A673 (cell line): ENCODE measurements at regions not wholly inside any gene's neighbourhood (a gene's known extent, or its start where the extent isn't known, plus 50 kb on each side); places are given as distances from the start of the nearest gene placed in this dataset.

ENCODE experiments used
- BruUV-seq: library from RNA; stranded (reverse); fragments of 400-500 nt; replicated peaks from 2 replicates; lab custom pipeline; 2021; lab: Mats Ljungman, UMichigan
- CTCF ChIA-PET: fragments of 300-600 bp; sonication (Branson Sonifier 250); formaldehyde crosslinking; loops from one replicate; lab custom pipeline; 2022; ENCODE audit warnings: antibody characterized with exemption; lab: Charles Lee
- POLR2A ChIA-PET: fragments of 300-600 bp; sonication (Branson Sonifier 250); formaldehyde crosslinking; loops from one replicate; lab custom pipeline; 2022; ENCODE audit warnings: antibody characterized with exemption; ENCODE audit not compliant: low non-redundant PET; lab: Charles Lee
- DNase-seq: peaks from one replicate; pipeline ENCODE4 v3.0.0-alpha.2; 2015; ENCODE audit warnings: low spot score
- H3K27ac ChIP-seq: fragments of 200-600 bp; sonication (generic); 2 replicates; pipeline ENCODE4 v1.5.1; 2016; ENCODE audit warnings: mixed run types, low read depth, mild to moderate bottlenecking, mixed read lengths, antibody characterized with exemption, low read length; ENCODE audit not compliant: poor library complexity, severe bottlenecking
- H3K27me3 ChIP-seq: fragments of 200-600 bp; sonication (generic); replicated peaks from 2 replicates; pipeline ENCODE4 v1.6.1; 2017; ENCODE audit warnings: mixed run types, low read depth, mild to moderate bottlenecking, mixed read lengths, antibody characterized with exemption, low read length; ENCODE audit not compliant: insufficient read depth, poor library complexity
- H3K36me3 ChIP-seq: fragments of 200-600 bp; sonication (generic); 2 replicates; pipeline ENCODE4 v1.6.1; 2016; ENCODE audit warnings: mixed run types, mild to moderate bottlenecking, mixed read lengths, antibody characterized with exemption, low read length; ENCODE audit not compliant: insufficient read depth, poor library complexity, severe bottlenecking
- H3K4me1 ChIP-seq: fragments of 200-600 bp; sonication (generic); 2 replicates; pipeline ENCODE4 v1.6.1; 2017; ENCODE audit warnings: mixed run types, mild to moderate bottlenecking, mixed read lengths, antibody characterized with exemption, low read length; ENCODE audit not compliant: insufficient read depth, poor library complexity, severe bottlenecking
- H3K4me3 ChIP-seq: fragments of 200-600 bp; sonication (generic); 2 replicates; pipeline ENCODE4 v1.5.1; 2016; ENCODE audit warnings: low read depth, mixed run types, mild to moderate bottlenecking, mixed read lengths, low read length; ENCODE audit not compliant: poor library complexity, severe bottlenecking
- H3K9me3 ChIP-seq: fragments of 200-600 bp; sonication (generic); 2 replicates; pipeline ENCODE4 v1.6.1; 2016; ENCODE audit warnings: mixed run types, low read depth, mild to moderate bottlenecking, mixed read lengths, antibody characterized with exemption, low read length; ENCODE audit not compliant: poor library complexity, severe bottlenecking
- CTCF ChIP-seq: fragments of 300-800, 200-600 bp; sonication (generic); conservative IDR thresholded peaks from 2 replicates; pipeline ENCODE4 v1.5.1; 2017; ENCODE audit warnings: low read depth, mild to moderate bottlenecking, antibody characterized with exemption, low read length, moderate library complexity, mixed read lengths
- EZH2 ChIP-seq: fragments of 200-600 bp; sonication (generic); IDR thresholded peaks from 2 replicates; pipeline ENCODE4 v1.6.1; 2017; ENCODE audit warnings: borderline replicate concordance, low read depth, mild to moderate bottlenecking, mixed read lengths, antibody characterized with exemption, low read length; ENCODE audit not compliant: poor library complexity, severe bottlenecking
- intact Hi-C: fragments of 100-400 bp; cut with micrococcal nuclease; formaldehyde crosslinking; loops from one replicate; pipeline ENCODE4 v1.10.0; 2022; ENCODE audit not compliant: unreplicated experiment

- Histone ChIP-seq H3K27ac (no peak overlapping the region), H3K27me3 (no peaks in the 10 kb centered on the region), H3K9me3 (peaks cover 1% of the 10 kb centered on the region), H3K36me3 (no peaks in the 10 kb centered on the region), H3K4me1 (no peaks in the 10 kb centered on the region), H3K4me3 (no peak overlapping the region)
- no peak for DNase-seq
- TF ChIP-seq CTCF (no peak), EZH2 (no peak)
- BruUV-seq, result no TSS peak
- intact Hi-C loops, result no loop called here
- ChIA-PET CTCF (no interaction called here), POLR2A (no interaction called here)
These were observed 724.8 kb upstream of the SEMA6A start for GRCh38 chr5:117299224-117299935.

- Histone ChIP-seq H3K27ac (no peak overlapping the region), H3K36me3 (no peaks in the 10 kb centered on the region), H3K4me3 (no peak overlapping the region), H3K9me3 (peaks cover 10% of the 10 kb centered on the region), H3K4me1 (no peaks in the 10 kb centered on the region), H3K27me3 (no peaks in the 10 kb centered on the region)
- no peak for DNase-seq
- intact Hi-C loops, result no loop called here
- ChIA-PET POLR2A (no interaction called here), CTCF (no interaction called here)
- no TSS peak for BruUV-seq
- TF ChIP-seq EZH2 (no peak), CTCF (no peak)
These were observed 722.2 kb upstream of the SEMA6A start for GRCh38 chr5:117296872-117297271.

GRCh38 chr5:117295941-117296340, 721.3 kb upstream of the SEMA6A start:
- TF ChIP-seq CTCF, result no peak
- no peak for TF ChIP-seq EZH2
- Histone ChIP-seq H3K27ac (no peak overlapping the region), H3K4me1 (no peaks in the 10 kb centered on the region), H3K36me3 (no peaks in the 10 kb centered on the region), H3K27me3 (no peaks in the 10 kb centered on the region), H3K9me3 (peaks cover 10% of the 10 kb centered on the region), H3K4me3 (no peak overlapping the region)
- no TSS peak for BruUV-seq
- POLR2A ChIA-PET, result no interaction called here
- DNase-seq, result no peak
- intact Hi-C loops, result no loop called here
- CTCF ChIA-PET, result no interaction called here
